ENCODE measurements at regions not wholly inside any gene's neighbourhood (a gene's known extent, or its start where the extent isn't known, plus 50 kb on each side); places are given as distances from the start of the nearest gene placed in this dataset.

DNA sequence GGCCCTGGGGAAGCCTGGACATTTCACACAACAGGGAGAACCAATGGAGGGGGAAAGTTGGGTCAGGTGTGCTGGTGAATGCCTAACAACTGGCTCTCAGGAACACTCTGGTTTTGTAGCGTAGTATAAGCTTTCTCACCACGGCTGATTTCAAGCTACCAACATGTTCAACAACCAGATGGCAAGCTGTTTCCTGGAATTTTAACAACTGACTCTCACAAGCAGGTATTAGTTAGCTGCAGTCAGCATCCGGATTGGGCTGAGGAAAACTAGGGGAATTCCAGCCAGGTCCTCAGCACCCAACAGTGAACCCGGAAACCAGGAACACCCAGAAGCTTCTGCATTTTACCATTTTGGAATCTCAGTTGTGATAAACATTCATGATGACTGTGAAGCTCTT lies 162.3 kb upstream of the CAMK1G start:
- no peak for DNase-seq (ENCODE audit: low spot score)
- intact Hi-C loops (cut with DNase I): no loop called here

DNA sequence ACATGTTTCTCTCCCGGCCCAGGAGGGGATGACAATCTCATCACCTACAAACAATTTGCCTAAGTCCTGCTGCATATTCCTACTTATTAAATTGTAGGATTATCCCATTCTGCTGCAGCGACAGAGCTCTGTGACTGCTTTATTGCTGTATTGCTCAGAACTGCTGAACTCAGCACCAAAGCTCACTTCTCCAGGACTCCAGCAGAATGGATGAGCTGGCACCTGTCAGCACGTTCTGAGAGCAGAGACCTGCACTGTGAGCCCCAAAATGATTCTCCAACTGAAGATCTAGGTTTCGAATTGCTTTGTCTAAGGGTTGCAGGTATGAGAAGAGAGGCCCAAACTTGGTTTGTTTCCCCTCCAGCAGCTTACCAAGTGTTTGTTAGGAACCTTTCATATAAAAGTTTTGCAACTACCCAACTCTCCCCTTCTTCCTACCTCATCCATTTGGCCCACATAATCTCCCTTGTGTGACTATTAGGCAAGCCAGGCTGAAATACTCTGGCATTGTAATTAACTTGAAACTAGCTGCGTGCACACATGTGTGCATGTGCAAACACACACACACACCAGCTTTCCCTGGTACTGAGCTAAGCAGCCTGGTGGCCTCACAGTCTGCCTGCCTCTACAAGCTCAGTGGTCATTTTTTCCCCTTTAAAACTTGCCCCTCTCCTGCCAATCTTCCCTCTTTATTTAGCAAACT lies 161.4 kb upstream of the CAMK1G start:
- no peak for DNase-seq (ENCODE audit: low spot score)
- intact Hi-C loops (cut with DNase I): no loop called here

DNA sequence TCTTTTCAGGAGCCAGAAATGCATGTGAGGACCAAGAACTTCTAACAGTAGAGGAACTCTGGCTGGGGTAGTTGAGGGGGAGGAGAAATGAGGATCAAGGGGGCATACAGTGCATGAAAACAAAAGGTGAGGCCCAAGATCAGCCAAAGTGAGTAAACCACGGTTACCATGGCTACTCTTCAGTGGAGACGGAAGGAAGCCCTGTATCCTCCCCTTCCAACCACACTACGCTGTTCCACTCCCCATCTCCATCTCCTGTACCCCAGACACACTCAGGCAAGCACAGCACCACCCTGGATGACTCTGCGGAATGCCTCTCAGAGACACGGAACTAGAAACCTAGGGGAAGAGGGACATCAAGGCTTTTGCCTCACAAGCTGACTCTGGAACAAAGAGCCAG lies 157.6 kb upstream of the CAMK1G start:
- intact Hi-C loops (cut with DNase I): no loop called here
- DNase-seq (ENCODE audit: low spot score): no peak

- no peak for DNase-seq (ENCODE audit: low spot score)
- intact Hi-C loops (cut with DNase I): no loop called here
Observed at GRCh38 chr1:209427277-209427676, 156.2 kb upstream of the CAMK1G start.

DNA sequence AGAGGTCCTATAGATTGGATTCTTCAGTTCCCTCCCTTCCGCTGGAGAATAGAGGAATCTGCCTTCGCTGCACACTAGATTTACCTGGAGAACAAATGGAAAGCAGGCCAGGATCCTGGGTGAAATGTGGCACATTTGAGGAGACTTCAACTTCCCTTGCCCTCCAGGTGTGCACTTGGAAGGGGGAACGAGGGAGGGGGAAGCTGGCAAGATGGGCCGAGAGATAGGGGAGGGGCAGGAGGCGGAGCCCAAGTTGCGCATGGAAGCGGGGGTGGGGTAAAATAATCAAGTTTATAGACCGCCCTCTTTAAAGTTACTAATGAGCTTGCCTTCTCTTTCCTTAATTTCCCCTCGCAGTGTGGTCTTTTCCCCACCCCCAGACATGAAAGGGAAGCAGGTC lies 155.7 kb upstream of the CAMK1G start:
- intact Hi-C loops (cut with DNase I): no loop called here
- DNase-seq (ENCODE audit: low spot score): no peak

- DNase-seq (ENCODE audit: low spot score): no peak
- intact Hi-C loops (cut with DNase I): no loop called here
Observed at GRCh38 chr1:209428241-209428921, 155.1 kb upstream of the CAMK1G start.

DNA sequence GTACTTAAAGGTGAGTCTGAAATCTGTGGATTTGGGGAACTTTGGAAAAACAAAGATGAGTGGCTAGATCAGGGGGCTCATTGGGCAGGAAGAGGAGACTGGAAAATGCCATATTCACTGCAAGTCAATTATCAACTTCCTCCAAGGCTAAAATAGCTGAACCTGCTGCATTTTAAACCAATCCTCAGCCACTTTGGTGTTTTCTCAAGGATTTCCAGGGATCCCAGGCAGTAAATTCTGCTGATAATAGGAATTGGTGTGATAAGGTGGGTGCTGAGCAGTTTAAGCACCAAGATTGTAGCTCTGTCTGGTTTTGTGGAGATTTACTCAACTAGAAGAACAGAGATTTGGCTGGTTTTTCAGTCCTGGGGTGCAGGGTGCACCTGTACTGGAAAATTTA lies 153.9 kb upstream of the CAMK1G start:
- intact Hi-C loops (cut with DNase I): no loop called here
- DNase-seq (ENCODE audit: low spot score): no peak

DNA sequence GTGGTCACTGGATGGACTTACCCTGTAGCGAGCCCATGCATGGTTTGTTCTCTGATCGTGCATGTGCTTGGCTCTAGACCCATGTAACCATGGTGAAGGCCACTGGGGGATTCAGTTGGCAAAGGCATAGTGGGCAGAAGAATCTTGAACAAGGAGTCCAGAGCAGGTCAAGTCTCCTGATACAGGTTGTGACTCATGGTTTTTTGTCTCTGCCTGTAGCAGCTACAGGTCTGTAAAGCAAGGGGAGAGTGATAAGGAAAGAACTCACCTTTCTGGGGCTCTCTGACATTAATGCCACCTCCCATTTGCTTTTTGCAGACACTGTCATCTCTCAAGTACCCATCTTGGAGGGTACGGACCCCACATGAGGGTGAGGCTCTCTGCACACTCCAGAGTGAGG lies 153.4 kb upstream of the CAMK1G start:
- DNase-seq (ENCODE audit: low spot score): no peak
- intact Hi-C loops (cut with DNase I): no loop called here

- intact Hi-C loops (cut with DNase I): no loop called here
- no peak for DNase-seq (ENCODE audit: low spot score)
Observed at GRCh38 chr1:209430821-209431259, 152.7 kb upstream of the CAMK1G start.

DNA sequence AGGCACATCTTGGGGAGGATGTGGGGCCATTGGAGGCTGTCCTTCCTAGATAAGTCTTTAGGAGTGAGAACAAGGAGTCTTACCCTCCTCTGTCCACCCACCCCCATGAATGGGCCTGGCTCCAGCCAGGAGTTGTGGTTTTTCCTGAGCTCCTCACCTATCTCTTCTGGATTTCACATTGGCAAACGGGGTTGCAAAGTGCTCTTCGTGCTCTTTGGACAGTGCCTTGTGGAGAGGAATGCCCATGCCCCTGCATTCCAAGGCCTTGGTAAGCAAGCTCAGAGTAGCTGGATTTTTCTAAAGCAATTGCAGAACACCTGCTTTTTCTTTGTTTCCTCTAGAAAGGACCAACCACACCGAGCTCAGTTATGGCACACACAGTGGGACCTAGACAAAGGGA lies 152.1 kb upstream of the CAMK1G start:
- intact Hi-C loops (cut with DNase I): no loop called here
- DNase-seq (ENCODE audit: low spot score): no peak

GRCh38 chr1:209431813-209432442 lies 151.6 kb upstream of the CAMK1G start:
- DNase-seq (ENCODE audit: low spot score): no peak
- intact Hi-C loops (cut with DNase I): no loop called here

DNA sequence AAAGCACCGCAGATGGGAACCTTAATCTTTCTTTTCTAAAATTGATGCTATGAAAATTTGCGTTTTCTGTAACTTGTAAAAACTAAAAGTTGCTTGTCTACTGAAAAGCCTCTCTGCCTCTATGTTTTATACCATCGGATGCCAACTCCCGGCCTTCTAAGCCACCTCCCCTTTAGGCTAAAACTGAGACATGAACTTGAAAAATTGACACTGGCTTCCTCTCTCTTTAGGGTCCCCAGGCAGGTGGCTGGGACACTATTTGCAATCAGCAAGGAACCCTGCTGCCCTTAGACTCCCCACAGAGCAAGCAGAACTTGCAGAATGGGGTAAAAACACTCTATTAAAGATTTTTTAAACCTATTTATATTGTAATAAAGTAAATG lies 151.1 kb upstream of the CAMK1G start:
- intact Hi-C loops (cut with DNase I): no loop called here
- no peak for DNase-seq (ENCODE audit: low spot score)

- intact Hi-C loops (cut with DNase I): no loop called here
- no peak for DNase-seq (ENCODE audit: low spot score)
Observed at GRCh38 chr1:209433649-209434031, 149.9 kb upstream of the CAMK1G start.

- DNase-seq (ENCODE audit: low spot score): no peak
- intact Hi-C loops (cut with DNase I): no loop called here
Observed at GRCh38 chr1:209434066-209434465, 149.4 kb upstream of the CAMK1G start.

DNA sequence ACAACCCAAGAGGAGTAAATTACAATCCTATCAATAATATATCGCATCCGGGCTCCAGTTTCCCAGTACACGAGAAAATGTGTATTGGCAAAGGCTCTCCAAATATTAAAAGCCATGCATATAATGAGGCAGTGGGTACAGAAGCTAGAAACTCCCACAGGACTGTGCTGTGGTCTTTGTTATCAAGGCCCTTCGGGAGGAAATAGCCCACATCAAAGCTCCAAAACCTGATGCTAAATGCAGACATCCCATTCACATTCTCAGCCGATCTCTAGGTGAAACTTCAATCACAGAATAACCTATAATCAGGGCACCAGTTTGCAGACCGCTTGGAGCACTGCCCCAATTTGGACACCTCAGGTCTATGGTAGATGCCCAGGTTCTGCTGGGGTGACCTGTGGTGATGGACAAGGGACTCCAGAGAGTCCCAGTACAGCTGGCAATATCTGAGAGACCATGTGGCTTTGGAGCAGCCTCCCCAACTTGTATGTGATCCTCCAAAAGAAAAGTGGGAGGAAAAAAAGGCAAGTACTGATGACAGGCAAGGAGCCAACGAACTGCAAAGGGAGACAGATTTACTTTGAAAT lies 148.8 kb upstream of the CAMK1G start:
- intact Hi-C loops (cut with DNase I): no loop called here
- DNase-seq (ENCODE audit: low spot score): no peak

- DNase-seq (ENCODE audit: low spot score): no peak
- intact Hi-C loops (cut with DNase I): no loop called here
Observed at GRCh38 chr1:209435654-209436566, 147.6 kb upstream of the CAMK1G start.

- intact Hi-C loops (cut with DNase I): no loop called here
Observed at GRCh38 chr1:209439828-209440227, 143.7 kb upstream of the CAMK1G start.

GRCh38 chr1:209443361-209443931 lies 140.1 kb upstream of the CAMK1G start:
- intact Hi-C loops (cut with DNase I): no loop called here
- DNase-seq (ENCODE audit: low spot score): no peak

More at GRCh38 chr1:209439828-209440227, 143.7 kb upstream of the CAMK1G start:
- DNase-seq (ENCODE audit: low spot score): no peak

GRCh38 chr1:209443975-209444651 lies 139.4 kb upstream of the CAMK1G start:
- DNase-seq (ENCODE audit: low spot score): no peak
- intact Hi-C loops (cut with DNase I): no loop called here

All from cardiac septum (tissue), 1 donor.